ENCODE measurements at regions not wholly inside any gene's neighbourhood (a gene's known extent, or its start where the extent isn't known, plus 50 kb on each side); places are given as distances from the start of the nearest gene placed in this dataset.

DNA sequence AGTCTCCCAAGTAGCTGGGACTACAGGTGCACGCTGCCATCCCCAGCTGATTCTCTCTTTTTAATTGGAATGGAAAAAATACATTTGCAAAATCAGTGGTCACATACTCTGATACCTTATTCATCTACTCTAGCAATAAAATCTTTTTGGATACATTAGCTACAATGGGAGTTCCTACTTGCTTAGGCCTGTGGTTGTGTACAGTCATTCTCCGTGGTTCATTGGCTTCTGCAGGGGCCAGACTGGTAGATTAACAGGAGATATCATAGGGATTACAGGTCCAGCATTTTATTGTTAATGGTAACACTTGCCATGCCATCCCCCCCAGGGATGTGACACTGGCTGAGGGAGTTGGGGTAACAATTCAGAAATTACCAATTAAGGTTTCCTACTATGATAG is 140.0 kb downstream of the ADAMTS15 start:
- no peak for DNase-seq

DNA sequence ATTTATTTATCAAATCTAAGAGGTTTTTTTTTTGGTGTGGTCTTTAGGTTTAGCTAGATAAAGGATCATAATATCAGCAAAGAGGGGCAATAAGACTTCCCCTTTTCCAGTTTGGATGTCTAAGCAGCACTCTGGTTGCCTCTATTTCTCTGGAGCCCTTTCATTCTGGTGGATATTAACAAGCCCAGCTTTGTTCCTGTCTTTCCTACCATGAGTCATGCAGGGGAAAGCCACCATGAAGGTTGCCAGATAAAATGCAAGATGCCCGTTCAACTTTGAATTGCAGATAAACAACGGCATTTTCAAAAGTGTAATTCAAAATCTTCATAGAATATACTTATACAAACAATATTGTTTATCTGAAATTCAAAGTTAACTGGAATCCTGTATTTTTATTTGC is 143.6 kb downstream of the ADAMTS15 start:
- DNase-seq = no peak

DNA sequence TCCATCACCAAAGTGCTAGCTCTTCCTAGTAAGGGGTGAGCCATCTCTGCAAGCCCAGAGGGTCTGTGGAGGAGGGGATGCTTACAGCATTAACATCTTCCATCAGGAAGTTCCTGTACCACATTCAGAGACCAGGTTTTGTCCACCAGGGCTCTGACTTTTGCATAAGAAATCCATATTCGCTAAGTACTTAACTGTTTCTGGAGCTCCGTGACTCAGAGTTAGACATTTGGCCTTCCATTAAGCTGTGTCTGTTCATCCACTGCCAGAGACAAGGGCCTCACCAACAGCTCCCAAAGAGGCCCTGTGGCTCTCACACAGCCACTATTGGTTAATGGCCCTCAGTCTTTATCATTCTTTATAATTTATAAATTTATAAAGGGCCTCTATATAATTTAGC is 144.6 kb downstream of the ADAMTS15 start:
- no peak for DNase-seq

DNA sequence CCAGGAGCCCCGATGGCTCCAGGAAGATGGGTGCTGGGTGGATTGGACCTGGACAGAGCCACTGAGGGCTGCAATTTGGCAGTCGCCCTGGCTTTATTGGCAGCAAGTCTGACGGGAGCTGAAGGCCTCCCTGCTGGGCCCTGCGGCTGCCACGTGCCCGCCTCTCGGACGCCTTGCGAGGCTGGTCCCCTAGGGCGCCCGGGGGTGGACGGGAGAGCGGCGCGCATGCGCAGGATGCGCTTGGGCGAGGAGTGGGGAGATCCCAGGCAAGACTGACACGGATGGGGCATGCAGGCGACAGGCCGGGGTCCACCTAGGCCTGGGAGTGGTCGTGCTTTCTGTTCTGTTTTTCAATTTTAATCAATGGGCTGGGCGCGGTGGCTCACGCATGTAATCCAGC is 150.0 kb downstream of the ADAMTS15 start:
- no peak for DNase-seq

DNA sequence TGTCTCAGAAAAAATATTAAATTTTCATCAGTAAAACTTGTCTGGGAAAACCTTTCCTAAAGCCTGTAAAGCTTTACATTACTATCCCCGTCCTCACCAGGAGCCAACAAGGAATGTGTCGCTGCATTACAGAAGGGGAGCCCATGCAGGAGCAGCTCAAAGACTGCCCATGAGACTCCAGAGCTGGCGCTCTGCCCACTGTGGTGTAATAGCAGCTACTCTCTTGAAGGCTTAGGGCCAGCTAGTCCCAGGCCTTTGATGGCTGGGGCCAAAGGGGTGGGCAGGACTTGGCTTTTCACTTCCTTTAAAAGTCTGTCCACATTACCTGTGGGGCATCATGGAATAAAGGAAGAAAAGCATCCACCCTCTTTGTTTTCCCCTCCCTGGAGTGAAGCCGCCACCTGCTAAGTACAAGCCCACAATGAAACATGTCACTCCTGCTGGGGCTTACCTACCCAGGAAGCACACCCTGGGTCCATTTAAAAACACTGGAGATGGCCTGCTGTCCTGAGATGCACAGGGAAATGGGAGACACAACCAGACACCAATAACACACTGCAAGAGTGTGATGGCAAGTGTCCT is 150.7 kb downstream of the ADAMTS15 start:
- DNase-seq = no peak

DNA sequence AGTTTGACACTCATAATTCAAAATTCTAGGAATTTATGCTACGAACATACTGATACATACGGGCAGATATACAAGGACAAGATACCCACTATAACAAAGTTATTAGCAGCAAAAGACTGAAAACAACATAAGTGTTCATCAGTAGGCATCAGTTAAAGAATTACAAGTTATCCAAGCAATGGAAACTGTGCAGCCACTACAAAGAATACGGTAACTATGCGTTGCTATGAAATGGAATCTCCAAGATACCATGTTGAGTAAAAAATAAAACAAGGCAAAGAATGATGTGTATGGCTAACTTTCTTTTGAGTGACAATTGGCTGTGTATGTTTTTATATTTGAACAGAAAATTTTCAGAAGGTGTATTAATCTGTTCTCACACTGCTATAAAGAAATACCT is 151.7 kb downstream of the ADAMTS15 start:
- DNase-seq = peak; percentile 13

DNA sequence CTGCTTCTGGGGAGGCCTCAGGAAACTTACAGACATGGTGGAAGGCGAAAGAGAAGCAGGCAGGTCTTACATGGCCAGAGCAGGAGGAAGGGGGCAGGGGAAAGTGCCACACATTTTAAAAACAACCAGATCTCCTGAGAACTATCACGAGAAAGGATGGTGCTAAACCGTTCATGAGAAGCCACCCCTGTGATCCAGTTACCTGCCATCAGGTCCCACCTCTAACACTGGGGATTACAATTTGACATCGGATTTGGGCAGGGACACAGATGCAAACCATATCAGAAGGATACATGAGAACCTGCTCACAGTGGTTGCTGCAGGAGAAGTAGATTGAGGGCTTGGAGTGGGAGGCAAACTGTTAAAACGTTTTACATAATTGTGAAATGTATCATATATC is 152.2 kb downstream of the ADAMTS15 start:
- DNase-seq = no peak

DNA sequence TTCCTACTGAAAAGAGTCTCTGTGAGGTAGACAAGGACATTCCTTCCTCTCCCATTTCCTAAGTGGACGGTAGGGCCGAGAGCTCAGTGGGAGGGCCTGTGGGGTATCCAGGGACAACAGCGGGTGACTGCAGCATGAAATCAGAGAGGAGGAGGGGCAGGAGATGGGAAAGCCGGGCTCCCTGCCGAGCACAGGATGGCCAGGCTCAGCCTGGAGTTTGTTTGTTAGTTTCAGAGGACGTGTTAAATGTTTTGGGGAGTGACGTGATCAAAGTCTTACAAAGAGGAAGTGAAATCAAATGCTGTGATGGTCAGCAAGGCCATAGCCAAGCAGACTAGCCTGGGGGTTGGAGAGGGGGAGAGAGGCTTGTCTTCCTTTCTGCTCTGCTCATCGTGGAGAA is 152.7 kb downstream of the ADAMTS15 start:
- DNase-seq = no peak

DNA sequence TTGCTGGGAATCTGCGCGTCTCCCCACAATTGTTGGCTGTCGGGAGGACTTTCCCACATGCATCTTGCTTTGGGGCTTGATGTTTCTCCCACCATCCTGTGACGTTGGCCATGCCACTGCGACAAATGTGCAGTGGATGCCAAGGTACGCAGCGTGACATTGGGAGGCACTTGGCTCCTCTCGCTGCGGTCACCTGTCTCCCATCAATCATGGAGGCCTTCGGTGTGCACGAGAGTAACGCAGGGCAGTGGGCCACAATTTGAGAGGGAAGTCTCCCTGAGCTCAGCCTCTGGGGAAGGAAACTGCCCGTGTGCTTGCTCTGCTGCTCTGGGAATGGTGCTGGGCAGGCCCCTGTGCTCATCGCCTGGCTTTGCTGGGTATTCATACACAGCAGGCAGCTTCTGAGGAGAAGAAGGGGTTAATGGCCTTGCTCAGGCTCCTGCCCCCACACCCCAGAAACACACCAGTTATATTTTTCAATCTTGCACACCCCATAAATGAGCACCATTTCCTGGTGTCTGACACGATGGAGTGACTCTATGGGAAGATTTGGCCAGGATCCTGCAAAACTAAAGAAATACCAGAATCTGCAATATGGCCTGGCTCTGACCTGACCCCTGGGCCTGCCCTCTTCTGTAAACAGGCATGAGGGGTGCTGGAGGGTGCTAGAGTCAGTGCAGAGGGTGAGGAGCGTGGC is 153.5 kb downstream of the ADAMTS15 start:
- no peak for DNase-seq

DNA sequence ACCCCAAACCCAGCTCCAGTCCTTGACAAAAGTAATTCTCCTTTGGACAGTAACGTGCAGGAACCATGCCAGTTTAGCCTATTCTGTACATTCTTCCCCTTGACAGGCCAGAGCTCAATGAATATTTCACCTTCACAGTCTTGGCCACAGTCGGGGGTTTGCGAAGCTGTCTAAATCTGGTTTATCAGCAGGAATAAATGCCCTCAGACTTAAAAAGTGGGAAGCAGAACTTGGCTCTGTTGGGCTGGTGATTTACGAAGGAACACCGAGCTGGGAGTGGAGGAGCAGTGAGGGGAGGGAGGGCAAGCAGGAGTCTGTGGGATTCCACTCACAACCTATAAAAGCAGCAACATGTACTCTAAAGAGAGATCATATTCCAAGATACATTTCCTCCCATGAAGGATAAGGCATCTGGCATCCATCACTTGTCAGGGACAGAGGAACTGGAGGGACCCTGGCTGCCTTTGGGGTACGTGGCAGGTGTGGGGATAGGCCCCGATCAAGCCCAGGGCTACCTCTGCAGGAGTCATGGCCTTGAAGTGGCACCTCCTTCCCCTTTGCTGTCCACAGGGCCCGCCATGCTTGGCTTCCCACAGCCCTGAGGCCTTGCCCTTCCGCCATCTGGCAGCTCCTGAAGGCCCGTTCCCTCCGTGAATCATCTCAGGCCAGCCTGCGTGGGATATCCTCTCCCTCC is 154.3 kb downstream of the ADAMTS15 start:
- DNase-seq = no peak

DNA sequence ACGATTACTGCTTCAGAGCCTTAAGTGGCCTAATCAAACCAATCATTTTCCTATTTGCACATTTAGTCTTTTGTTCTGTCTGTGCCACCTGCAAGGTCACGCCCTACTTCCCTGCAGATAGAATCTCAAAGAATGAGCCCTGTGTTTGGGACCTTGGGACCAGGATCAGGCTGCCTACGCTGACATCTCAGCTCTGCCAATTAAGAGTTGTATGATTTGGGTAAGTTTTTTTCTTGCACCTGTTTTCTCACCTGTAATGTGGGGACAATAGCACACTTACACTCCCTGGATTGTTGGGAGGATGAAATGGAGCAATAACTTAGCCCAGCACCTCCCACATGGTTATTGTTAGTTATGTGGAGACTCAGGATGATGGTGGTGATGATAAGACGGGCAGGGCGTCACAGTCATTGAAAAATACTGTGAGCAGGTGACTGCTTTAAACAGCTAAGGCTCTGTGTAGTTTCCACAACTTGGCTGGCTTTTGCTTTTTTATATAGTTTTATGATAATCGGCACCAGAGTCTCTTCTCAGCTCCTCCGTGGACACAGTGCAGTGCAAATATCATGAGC is 155.0 kb downstream of the ADAMTS15 start:
- DNase-seq = peak; percentile 84

DNA sequence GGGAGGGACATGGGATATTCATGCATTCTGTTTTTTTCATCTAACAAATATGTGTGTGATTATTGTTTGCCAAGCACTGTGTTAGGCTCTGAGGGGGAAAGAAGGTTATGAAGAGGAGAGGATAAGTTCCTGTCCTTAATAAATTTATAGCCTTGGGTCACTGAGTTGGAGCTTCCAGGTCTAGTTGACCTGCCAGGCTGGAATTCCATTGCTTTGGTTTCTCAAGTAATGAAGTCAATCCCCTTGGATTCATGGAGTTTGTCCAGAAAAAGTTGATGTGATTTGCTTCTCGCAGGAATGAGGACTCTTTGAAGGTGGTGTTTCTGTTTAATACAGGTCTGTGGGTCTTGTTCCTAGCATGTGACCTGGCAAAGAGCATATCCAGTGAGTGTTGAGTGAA is 156.2 kb downstream of the ADAMTS15 start:
- DNase-seq = no peak

DNA sequence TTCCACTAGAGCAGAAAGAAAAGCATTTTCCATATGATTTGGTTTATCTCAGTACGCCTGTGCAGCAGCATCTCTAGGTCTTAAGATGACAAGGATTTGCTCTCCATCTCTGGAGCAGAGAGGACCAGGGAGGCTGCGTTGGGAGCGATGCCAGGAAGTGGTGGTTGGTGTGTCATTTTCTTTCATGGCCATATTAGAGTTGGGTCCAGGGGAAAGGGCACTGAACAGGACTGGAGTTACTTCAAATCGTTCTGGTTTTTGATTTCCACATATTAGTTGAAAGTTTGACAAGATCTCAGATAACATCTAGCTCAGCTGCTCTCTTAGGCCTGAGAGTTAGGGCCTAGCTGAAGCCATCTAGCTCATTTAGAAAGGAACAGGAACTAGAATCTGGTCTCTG is 157.7 kb downstream of the ADAMTS15 start:
- DNase-seq = no peak

DNA sequence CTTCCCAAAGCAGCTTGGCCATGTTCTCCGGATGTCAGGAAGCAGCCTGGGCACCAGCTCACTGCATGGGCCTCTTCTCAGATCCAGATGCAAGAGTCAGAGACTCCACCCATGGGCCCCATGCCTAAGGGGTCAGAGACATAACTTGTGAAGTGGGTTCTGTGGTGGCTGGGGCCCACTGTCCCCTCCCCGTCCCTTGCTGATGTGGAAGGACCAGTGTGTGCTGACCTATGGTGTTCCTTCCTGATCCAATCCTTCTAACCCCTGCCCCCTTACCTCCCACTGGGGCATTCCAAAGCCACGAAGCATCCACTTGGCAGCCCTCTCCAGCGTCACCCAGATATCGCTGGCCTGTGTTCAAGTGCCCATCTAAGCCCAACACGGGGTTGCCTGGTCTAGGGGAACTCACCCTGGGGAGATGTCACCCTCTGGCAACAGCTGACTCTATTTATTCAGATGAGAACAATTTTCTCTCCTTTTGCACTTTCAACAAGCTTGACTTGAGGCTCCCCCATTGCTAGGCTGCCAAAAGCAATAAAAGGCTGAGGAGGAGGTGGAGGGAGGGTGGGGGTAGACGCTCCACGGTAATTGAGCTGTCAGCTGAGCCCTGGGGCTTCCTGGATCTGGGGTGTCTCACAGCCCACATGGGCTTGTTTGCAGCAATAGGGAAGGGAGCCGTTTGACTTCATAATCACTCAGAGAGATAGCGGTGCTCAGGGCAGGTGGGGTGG is 158.5 kb downstream of the ADAMTS15 start:
- no peak for DNase-seq

DNA sequence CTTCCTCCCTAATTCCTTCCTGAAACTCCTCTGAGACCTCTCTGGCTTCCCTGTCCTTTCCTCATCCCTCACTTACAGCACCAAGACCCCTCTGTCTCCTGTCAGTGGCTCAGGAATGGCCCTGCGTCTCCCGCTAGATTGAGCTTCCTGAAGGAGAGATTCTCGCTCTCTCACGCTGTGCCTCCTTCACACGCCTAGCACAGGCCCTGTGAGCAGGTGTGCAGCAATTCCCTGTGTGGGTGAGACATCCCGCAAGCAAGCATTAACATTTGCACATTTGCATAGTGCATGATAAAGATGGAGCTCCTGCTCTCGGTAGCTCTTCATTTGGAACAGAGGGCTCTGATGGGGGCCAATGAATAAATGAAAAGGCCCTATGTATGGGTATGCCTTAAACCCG is 159.8 kb downstream of the ADAMTS15 start:
- DNase-seq = peak; percentile 88

DNA sequence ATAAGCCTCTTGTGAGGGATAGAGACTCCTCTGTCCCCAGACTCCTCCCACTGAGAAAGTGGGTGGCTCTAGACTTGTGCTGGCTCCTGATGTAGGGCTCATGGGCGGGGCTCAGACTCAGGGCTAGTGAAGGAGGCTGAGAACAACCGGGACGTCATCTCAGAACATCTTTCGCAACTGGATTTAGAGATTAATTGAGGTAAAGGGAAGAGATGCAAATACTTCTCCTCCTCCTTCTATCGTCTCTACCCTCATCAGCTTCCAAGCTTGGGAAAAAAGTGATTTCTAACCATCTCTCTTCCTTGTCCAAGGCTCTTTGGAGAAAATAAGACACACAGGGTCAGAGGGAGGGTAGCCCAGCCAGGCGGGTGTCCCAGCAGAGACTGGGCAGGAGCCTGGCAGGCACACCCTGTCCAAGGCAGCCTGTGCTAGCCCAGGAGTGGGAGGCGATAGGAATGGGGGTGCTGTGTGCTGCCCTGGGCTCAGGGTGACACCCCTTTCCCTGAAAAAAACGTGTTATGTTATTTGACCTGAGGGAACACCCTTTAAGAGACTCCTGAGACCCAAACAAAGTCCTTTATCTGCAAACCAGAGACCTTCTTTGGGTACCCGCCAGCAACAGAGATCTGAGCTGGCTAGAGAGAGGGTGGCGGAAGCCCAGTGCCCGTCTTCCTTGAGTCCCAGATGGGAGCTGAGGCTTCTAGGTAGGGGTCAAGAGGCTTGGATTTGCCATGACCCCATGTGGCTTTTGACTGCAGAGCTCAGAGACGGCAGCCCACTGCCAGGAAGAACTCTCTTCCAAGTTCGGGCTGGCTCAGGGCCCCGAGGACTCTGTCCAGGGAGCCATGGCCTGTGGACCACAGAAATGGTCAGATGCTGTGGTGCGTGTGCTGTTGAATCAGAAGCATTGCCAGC is 160.9 kb downstream of the ADAMTS15 start:
- DNase-seq = no peak

DNA sequence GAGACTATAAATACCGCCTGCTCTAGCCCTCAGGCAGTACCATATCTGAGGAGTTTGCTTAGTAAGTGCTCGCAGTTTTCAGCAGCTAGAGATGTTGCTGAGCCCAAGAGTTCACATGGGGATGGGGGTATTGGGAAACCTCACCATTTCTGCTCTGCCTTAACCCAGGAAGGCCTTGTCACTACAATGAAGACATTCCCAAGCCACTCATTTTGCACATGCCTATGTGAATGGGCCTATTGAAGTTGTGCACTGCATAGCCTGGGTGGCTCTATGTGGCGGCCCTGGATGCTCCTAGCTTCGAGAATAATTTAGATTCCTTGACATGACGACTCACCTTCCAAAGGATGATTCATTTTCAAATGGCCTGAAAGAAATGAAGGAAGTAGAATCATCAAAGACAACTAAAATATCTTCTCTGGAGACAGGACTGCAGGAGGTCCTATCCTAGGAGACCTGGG is 163.4 kb downstream of the ADAMTS15 start:
- DNase-seq = no peak

DNA sequence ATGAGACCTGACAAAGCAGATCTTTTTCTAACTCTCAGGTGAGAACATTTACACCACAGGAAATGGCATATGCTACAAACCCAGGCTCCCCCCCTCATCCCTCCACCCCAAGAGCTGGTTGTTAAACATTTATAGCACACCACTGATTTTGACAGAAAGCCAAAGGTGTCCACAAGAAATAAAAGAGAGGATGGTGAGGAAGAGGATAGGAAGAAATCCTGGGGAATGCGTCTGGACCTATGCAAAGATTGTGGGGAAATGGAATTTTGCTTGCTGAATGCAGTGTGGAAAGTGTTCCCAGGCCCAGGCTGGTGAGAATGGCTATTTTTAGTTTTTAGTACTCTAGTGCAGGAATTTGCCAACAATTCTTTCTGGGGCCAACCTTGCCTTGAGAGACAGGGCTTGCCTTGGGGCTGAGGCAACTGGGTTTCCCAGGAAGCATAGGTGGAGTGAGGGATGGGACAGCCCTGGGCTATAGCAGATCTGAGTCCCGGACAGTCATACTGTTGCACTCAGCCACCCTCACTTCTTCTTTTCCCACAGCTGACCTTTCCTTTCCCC is 163.9 kb downstream of the ADAMTS15 start:
- no peak for DNase-seq

DNA sequence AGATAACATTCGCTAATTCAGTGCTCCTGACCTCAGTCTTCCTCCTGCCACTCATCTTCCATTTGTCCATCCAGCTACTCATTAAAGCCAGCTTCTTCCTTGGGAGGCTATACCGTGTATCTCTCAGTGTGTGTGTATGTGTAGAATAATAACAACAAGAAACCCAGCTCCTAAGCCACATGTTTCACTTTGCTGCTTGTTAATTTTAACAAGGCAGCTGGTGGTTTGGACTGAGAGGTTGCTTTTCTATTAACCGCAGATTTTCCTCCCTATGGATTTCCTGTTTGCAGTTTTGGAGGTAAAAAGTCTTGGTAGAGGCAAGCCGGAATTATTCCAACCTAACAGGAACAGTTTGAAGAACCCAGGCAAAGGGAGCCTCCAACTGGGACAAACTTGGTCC is 165.0 kb downstream of the ADAMTS15 start:
- no peak for DNase-seq

DNA sequence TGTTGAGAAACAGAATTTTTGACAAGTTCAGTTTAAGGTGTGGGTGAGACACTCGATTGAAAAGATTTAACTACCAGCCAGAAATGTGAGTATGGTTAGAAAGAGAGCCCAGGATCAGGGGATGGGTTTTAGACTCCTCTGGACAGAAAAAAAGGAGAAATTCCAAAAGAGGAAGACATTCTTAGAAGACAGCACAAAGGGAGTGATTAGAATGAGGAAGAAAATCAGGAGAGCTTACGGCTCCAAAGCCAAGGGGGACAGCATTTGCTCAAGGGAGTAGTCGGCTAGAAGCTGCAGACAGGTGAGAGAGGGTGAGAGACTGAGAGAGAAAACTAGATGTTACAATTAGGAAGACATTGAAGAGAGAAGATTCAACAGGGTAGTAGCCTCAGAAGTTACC is 166.1 kb downstream of the ADAMTS15 start:
- no peak for DNase-seq

DNA sequence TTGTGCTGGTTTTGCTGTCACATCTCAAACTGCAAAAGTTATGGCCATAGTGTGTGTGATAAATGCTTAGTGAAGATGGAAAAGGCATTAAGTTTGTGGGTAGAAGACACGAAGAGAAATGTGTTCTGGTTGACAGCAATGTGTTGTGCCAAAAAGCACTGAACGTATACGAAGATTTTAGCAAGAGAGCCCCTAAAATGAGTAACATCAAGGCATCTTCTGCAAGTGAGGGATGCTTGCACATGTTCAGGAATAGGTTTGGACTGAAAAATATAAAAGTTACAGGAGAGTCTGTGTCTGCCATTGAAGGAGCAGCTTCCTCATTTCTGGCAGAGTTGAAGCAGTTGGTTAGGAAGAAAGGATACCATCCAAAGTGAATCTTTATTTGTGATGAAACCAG is 167.1 kb downstream of the ADAMTS15 start:
- DNase-seq = no peak

DNA sequence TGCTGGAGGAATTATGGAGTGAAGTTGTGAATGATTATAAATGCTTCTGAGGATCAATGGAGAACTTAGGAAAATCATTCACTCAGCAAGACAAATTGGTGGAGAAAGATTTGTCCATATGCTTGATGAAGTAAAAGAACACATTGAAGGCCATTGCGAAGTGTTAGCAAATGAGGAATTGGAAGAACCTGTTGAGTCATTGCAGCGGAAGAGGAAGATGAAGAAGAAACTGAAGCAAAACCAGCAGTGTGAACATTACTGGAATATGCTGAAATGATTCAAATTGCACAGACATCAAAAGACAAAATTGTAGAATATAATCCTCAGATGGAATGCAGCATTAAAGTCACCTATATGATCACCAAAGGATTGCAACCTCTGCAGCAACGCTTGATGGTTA is 168.1 kb downstream of the ADAMTS15 start:
- DNase-seq = no peak
